K562 (cell line): ENCODE measurements at regions not wholly inside any gene's neighbourhood (a gene's known extent, or its start where the extent isn't known, plus 50 kb on each side); places are given as distances from the start of the nearest gene placed in this dataset.

Source experiments
- ELF1 ChIP-seq: fragments of 200-800 bp; sonication (Bioruptor generic); IDR thresholded peaks from 2 replicates; pipeline ENCODE4 v1.6.1; 2016; ENCODE audit warnings: missing genetic modification characterization, missing compliant biosample characterization
- KAT7 ChIP-seq: sonication (generic); formaldehyde crosslinking; IDR thresholded peaks from 2 replicates; pipeline ENCODE4 v1.8.0; 2022; ENCODE audit warnings: missing genetic modification reagents, mild to moderate bottlenecking, borderline replicate concordance
- PYGO2 ChIP-seq: fragments of 450-650 bp; IDR thresholded peaks from 2 replicates; pipeline ENCODE4 v1.6.1; 2016; ENCODE audit warnings: mild to moderate bottlenecking, missing genetic modification characterization, moderate library complexity, missing compliant biosample characterization
- RAD21 ChIP-seq, 2 experiments: fragments of 250-450 bp in 1 of 2; fragments of 450-650 bp in 1 of 2; sonication (Bioruptor Pico) in 1 of 2; formaldehyde crosslinking in 1 of 2; IDR thresholded peaks in 1 of 2; conservative IDR thresholded peaks in 1 of 2; 2 replicates each; pipeline versions ENCODE4 v1.4.0 to v1.8.0; 2020 to 2022; ENCODE audit warnings: mild to moderate bottlenecking in 2 of 2, moderate library complexity in 1 of 2
- RFX1 ChIP-seq: fragments of 450-650 bp; IDR thresholded peaks from 2 replicates; pipeline ENCODE4 v1.6.1; 2016; ENCODE audit warnings: mild to moderate bottlenecking, moderate library complexity
- SMAD1 ChIP-seq: fragments of 150-350 bp; IDR thresholded peaks from 2 replicates; pipeline ENCODE4 v1.6.1; 2014; ENCODE audit warnings: low read length, low read depth; ENCODE audit not compliant: partially characterized antibody
- ZNF589 ChIP-seq: fragments of 200-800 bp; sonication (Bioruptor generic); IDR thresholded peaks from 2 replicates; pipeline ENCODE4 v1.6.1; 2016; ENCODE audit warnings: low read depth, missing genetic modification characterization, missing compliant biosample characterization
- TF ChIP-seq, protein P1 (sequence below): sonication (generic); formaldehyde crosslinking; IDR thresholded peaks from 2 replicates; pipeline ENCODE4 v1.8.1; 2022; ENCODE audit warnings: missing genetic modification reagents
- TF ChIP-seq, protein P2 (sequence below): sonication (generic); formaldehyde crosslinking; IDR thresholded peaks from 2 replicates; pipeline ENCODE4 v1.4.0; 2020; ENCODE audit warnings: mild to moderate bottlenecking, missing genetic modification reagents

DNA sequence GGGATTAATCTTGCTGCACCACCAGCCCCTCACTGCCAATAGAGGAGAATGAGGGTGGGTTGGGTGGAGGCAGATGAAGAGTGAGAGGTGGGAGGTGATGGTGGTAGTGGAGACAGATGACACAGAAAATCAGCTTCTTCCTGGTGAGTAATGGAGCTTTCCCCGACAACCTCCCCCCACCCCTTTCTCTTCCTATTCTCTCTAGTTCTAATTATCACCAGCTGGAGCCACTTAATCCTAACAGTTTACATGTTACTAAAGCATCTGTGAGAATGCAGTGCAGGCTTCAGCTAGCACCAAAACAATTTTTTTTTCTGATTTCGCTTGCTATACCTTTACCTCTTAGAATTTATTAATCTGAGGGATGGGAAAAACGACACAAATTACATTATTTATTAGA is 116.1 kb upstream of the DNAJC19 start (continued):
- TF ChIP-seq RAD21 (CRISPR knock-in tag; conservative IDR thresholded peaks at IDR 0.05 in 1 of 2, IDR thresholded peaks at IDR 0.05 in 1 of 2), result no peak
- no peak for TF ChIP-seq RFX1
- TF ChIP-seq ELF1 (tag), result no peak
- TF ChIP-seq, protein P1, sequence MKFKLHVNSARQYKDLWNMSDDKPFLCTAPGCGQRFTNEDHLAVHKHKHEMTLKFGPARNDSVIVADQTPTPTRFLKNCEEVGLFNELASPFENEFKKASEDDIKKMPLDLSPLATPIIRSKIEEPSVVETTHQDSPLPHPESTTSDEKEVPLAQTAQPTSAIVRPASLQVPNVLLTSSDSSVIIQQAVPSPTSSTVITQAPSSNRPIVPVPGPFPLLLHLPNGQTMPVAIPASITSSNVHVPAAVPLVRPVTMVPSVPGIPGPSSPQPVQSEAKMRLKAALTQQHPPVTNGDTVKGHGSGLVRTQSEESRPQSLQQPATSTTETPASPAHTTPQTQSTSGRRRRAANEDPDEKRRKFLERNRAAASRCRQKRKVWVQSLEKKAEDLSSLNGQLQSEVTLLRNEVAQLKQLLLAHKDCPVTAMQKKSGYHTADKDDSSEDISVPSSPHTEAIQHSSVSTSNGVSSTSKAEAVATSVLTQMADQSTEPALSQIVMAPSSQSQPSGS (CRISPR knock-in tag), result no peak
- no peak for TF ChIP-seq KAT7
- TF ChIP-seq ZNF589 (CRISPR knock-in tag), result no peak
- no peak for TF ChIP-seq SMAD1
- TF ChIP-seq PYGO2 (tag), result no peak
- TF ChIP-seq, protein P2, sequence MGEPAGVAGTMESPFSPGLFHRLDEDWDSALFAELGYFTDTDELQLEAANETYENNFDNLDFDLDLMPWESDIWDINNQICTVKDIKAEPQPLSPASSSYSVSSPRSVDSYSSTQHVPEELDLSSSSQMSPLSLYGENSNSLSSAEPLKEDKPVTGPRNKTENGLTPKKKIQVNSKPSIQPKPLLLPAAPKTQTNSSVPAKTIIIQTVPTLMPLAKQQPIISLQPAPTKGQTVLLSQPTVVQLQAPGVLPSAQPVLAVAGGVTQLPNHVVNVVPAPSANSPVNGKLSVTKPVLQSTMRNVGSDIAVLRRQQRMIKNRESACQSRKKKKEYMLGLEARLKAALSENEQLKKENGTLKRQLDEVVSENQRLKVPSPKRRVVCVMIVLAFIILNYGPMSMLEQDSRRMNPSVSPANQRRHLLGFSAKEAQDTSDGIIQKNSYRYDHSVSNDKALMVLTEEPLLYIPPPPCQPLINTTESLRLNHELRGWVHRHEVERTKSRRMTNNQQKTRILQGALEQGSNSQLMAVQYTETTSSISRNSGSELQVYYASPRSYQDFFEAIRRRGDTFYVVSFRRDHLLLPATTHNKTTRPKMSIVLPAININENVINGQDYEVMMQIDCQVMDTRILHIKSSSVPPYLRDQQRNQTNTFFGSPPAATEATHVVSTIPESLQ (CRISPR knock-in tag), result no peak
